ENCODE measurements at regions not wholly inside any gene's neighbourhood (a gene's known extent, or its start where the extent isn't known, plus 50 kb on each side); places are given as distances from the start of the nearest gene placed in this dataset.
"Not testable (repeated sequence)": the region's sequence is repeated elsewhere in the genome, so short reads cannot be mapped to it uniquely, and the experiment has no call there.

GRCh38 chr2:83280391-83280790, 1178.7 kb downstream of the SUCLG1 start:
- Histone ChIP-seq H3K9ac (ENCODE audit: low read depth in 1 of 2, low read length in 2 of 2) (no peak overlapping the region), H3K4me3 (ENCODE audit: low read depth in 1 of 2, low read length in 2 of 2) (no peak overlapping the region), H3K9me3 (ENCODE audit: control insufficient read depth in 1 of 2, low read length in 2 of 2) (no peaks in the 10 kb centered on the region), H3K36me3 (ENCODE audit: control insufficient read depth in 1 of 2, insufficient read depth in 2 of 2, low read length in 2 of 2) (no peaks in the 10 kb centered on the region), H3K4me1 (ENCODE audit: control insufficient read depth in 1 of 2, insufficient read depth in 2 of 2, low read length in 2 of 2) (no peaks in the 10 kb centered on the region), H3K27me3 (ENCODE audit: control insufficient read depth in 1 of 2, insufficient read depth in 2 of 2, low read length in 2 of 2) (no peaks in the 10 kb centered on the region), H3K27ac (ENCODE audit: low read depth, low read length) (no peak overlapping the region)

GRCh38 chr2:83273322-83273721, 1185.8 kb downstream of the SUCLG1 start:
- H3K4me1 ChIP-seq (ENCODE audit: control insufficient read depth in 1 of 2, insufficient read depth in 2 of 2, low read length in 2 of 2): no peaks in the 10 kb centered on the region
- no peak overlapping the region for H3K9ac ChIP-seq (ENCODE audit: low read depth in 1 of 2, low read length in 2 of 2)
- H3K4me3 ChIP-seq (ENCODE audit: low read depth in 1 of 2, low read length in 2 of 2): no peak overlapping the region
- H3K27ac ChIP-seq (ENCODE audit: low read depth, low read length): no peak overlapping the region
- H3K36me3 ChIP-seq (ENCODE audit: control insufficient read depth in 1 of 2, insufficient read depth in 2 of 2, low read length in 2 of 2): no peaks in the 10 kb centered on the region
- no peaks in the 10 kb centered on the region for H3K27me3 ChIP-seq (ENCODE audit: control insufficient read depth in 1 of 2, insufficient read depth in 2 of 2, low read length in 2 of 2)
- H3K9me3 ChIP-seq (ENCODE audit: control insufficient read depth in 1 of 2, low read length in 2 of 2): no peaks in the 10 kb centered on the region

GRCh38 chr2:83261591-83262136, 1197.4 kb downstream of the SUCLG1 start:
- no peaks in the 10 kb centered on the region for H3K36me3 ChIP-seq (ENCODE audit: control insufficient read depth in 1 of 2, insufficient read depth in 2 of 2, low read length in 2 of 2)
- no peaks in the 10 kb centered on the region for H3K9me3 ChIP-seq (ENCODE audit: control insufficient read depth in 1 of 2, low read length in 2 of 2)
- H3K9ac ChIP-seq (ENCODE audit: low read depth in 1 of 2, low read length in 2 of 2): no peak overlapping the region
- H3K4me3 ChIP-seq (ENCODE audit: low read depth in 1 of 2, low read length in 2 of 2): no peak overlapping the region
- H3K27me3 ChIP-seq (ENCODE audit: control insufficient read depth in 1 of 2, insufficient read depth in 2 of 2, low read length in 2 of 2): no peaks in the 10 kb centered on the region
- H3K4me1 ChIP-seq (ENCODE audit: control insufficient read depth in 1 of 2, insufficient read depth in 2 of 2, low read length in 2 of 2): no peaks in the 10 kb centered on the region
- H3K27ac ChIP-seq (ENCODE audit: low read depth, low read length): no peak overlapping the region

GRCh38 chr2:83253848-83254247, 1205.2 kb downstream of the SUCLG1 start:
- Histone ChIP-seq H3K4me1 (ENCODE audit: control insufficient read depth in 1 of 2, insufficient read depth in 2 of 2, low read length in 2 of 2) (no peaks in the 10 kb centered on the region), H3K9me3 (ENCODE audit: control insufficient read depth in 1 of 2, low read length in 2 of 2) (no peaks in the 10 kb centered on the region), H3K36me3 (ENCODE audit: control insufficient read depth in 1 of 2, insufficient read depth in 2 of 2, low read length in 2 of 2) (no peaks in the 10 kb centered on the region), H3K9ac (ENCODE audit: low read depth in 1 of 2, low read length in 2 of 2) (no peak overlapping the region), H3K27ac (ENCODE audit: low read depth, low read length) (no peak overlapping the region), H3K4me3 (ENCODE audit: low read depth in 1 of 2, low read length in 2 of 2) (no peak overlapping the region), H3K27me3 (ENCODE audit: control insufficient read depth in 1 of 2, insufficient read depth in 2 of 2, low read length in 2 of 2) (no peaks in the 10 kb centered on the region)

GRCh38 chr2:83251321-83251872, 1207.7 kb downstream of the SUCLG1 start:
- Histone ChIP-seq H3K36me3 (ENCODE audit: control insufficient read depth in 1 of 2, insufficient read depth in 2 of 2, low read length in 2 of 2) (no peaks in the 10 kb centered on the region), H3K9me3 (ENCODE audit: control insufficient read depth in 1 of 2, low read length in 2 of 2) (no peaks in the 10 kb centered on the region), H3K27me3 (ENCODE audit: control insufficient read depth in 1 of 2, insufficient read depth in 2 of 2, low read length in 2 of 2) (no peaks in the 10 kb centered on the region), H3K9ac (ENCODE audit: low read depth in 1 of 2, low read length in 2 of 2) (no peak overlapping the region), H3K4me1 (ENCODE audit: control insufficient read depth in 1 of 2, insufficient read depth in 2 of 2, low read length in 2 of 2) (no peaks in the 10 kb centered on the region), H3K27ac (ENCODE audit: low read depth, low read length) (no peak overlapping the region), H3K4me3 (ENCODE audit: low read depth in 1 of 2, low read length in 2 of 2) (no peak overlapping the region)

- H3K9ac ChIP-seq (ENCODE audit: low read depth in 1 of 2, low read length in 2 of 2); H3K4me3 ChIP-seq (ENCODE audit: low read depth in 1 of 2, low read length in 2 of 2); H3K27ac ChIP-seq (ENCODE audit: low read depth, low read length); H3K4me1 ChIP-seq (ENCODE audit: control insufficient read depth in 1 of 2, insufficient read depth in 2 of 2, low read length in 2 of 2); H3K27me3 ChIP-seq (ENCODE audit: control insufficient read depth in 1 of 2, insufficient read depth in 2 of 2, low read length in 2 of 2); H3K9me3 ChIP-seq (ENCODE audit: control insufficient read depth in 1 of 2, low read length in 2 of 2); H3K36me3 ChIP-seq (ENCODE audit: control insufficient read depth in 1 of 2, insufficient read depth in 2 of 2, low read length in 2 of 2): not testable (repeated sequence)
These were observed 1213.1 kb downstream of the SUCLG1 start for GRCh38 chr2:83245806-83246537.

GRCh38 chr2:83240611-83241010, 1218.5 kb downstream of the SUCLG1 start:
- Histone ChIP-seq H3K36me3 (ENCODE audit: control insufficient read depth in 1 of 2, insufficient read depth in 2 of 2, low read length in 2 of 2) (no peaks in the 10 kb centered on the region), H3K27me3 (ENCODE audit: control insufficient read depth in 1 of 2, insufficient read depth in 2 of 2, low read length in 2 of 2) (no peaks in the 10 kb centered on the region), H3K4me1 (ENCODE audit: control insufficient read depth in 1 of 2, insufficient read depth in 2 of 2, low read length in 2 of 2) (no peaks in the 10 kb centered on the region), H3K9ac (ENCODE audit: low read depth in 1 of 2, low read length in 2 of 2) (no peak overlapping the region), H3K27ac (ENCODE audit: low read depth, low read length) (no peak overlapping the region), H3K9me3 (ENCODE audit: control insufficient read depth in 1 of 2, low read length in 2 of 2) (no peaks in the 10 kb centered on the region), H3K4me3 (ENCODE audit: low read depth in 1 of 2, low read length in 2 of 2) (no peak overlapping the region)

GRCh38 chr2:83238111-83238510, 1221.0 kb downstream of the SUCLG1 start:
- Histone ChIP-seq H3K27ac (ENCODE audit: low read depth, low read length) (no peak overlapping the region), H3K27me3 (ENCODE audit: control insufficient read depth in 1 of 2, insufficient read depth in 2 of 2, low read length in 2 of 2) (no peaks in the 10 kb centered on the region), H3K4me3 (ENCODE audit: low read depth in 1 of 2, low read length in 2 of 2) (no peak overlapping the region), H3K36me3 (ENCODE audit: control insufficient read depth in 1 of 2, insufficient read depth in 2 of 2, low read length in 2 of 2) (no peaks in the 10 kb centered on the region), H3K9ac (ENCODE audit: low read depth in 1 of 2, low read length in 2 of 2) (no peak overlapping the region), H3K9me3 (ENCODE audit: control insufficient read depth in 1 of 2, low read length in 2 of 2) (no peaks in the 10 kb centered on the region), H3K4me1 (ENCODE audit: control insufficient read depth in 1 of 2, insufficient read depth in 2 of 2, low read length in 2 of 2) (no peaks in the 10 kb centered on the region)

GRCh38 chr2:83234246-83234645, 1224.8 kb downstream of the SUCLG1 start:
- no peaks in the 10 kb centered on the region for H3K36me3 ChIP-seq (ENCODE audit: control insufficient read depth in 1 of 2, insufficient read depth in 2 of 2, low read length in 2 of 2)
- H3K4me3 ChIP-seq (ENCODE audit: low read depth in 1 of 2, low read length in 2 of 2): no peak overlapping the region
- H3K9me3 ChIP-seq (ENCODE audit: control insufficient read depth in 1 of 2, low read length in 2 of 2): no peaks in the 10 kb centered on the region
- H3K9ac ChIP-seq (ENCODE audit: low read depth in 1 of 2, low read length in 2 of 2): no peak overlapping the region
- H3K4me1 ChIP-seq (ENCODE audit: control insufficient read depth in 1 of 2, insufficient read depth in 2 of 2, low read length in 2 of 2): no peaks in the 10 kb centered on the region
- H3K27ac ChIP-seq (ENCODE audit: low read depth, low read length): no peak overlapping the region
- H3K27me3 ChIP-seq (ENCODE audit: control insufficient read depth in 1 of 2, insufficient read depth in 2 of 2, low read length in 2 of 2): no peaks in the 10 kb centered on the region

GRCh38 chr2:83233781-83234180, 1225.3 kb downstream of the SUCLG1 start:
- no peak overlapping the region for H3K4me3 ChIP-seq (ENCODE audit: low read depth in 1 of 2, low read length in 2 of 2)
- H3K9ac ChIP-seq (ENCODE audit: low read depth in 1 of 2, low read length in 2 of 2): no peak overlapping the region
- no peaks in the 10 kb centered on the region for H3K27me3 ChIP-seq (ENCODE audit: control insufficient read depth in 1 of 2, insufficient read depth in 2 of 2, low read length in 2 of 2)
- no peaks in the 10 kb centered on the region for H3K4me1 ChIP-seq (ENCODE audit: control insufficient read depth in 1 of 2, insufficient read depth in 2 of 2, low read length in 2 of 2)
- H3K36me3 ChIP-seq (ENCODE audit: control insufficient read depth in 1 of 2, insufficient read depth in 2 of 2, low read length in 2 of 2): no peaks in the 10 kb centered on the region
- H3K27ac ChIP-seq (ENCODE audit: low read depth, low read length): no peak overlapping the region
- H3K9me3 ChIP-seq (ENCODE audit: control insufficient read depth in 1 of 2, low read length in 2 of 2): no peaks in the 10 kb centered on the region

Measured in duodenal mucosa (tissue), 2 donors.